ENCODE measurements at regions not wholly inside any gene's neighbourhood (a gene's known extent, or its start where the extent isn't known, plus 50 kb on each side); places are given as distances from the start of the nearest gene placed in this dataset.

GRCh38 chr12:94769047-94769420 lies 118.7 kb upstream of the TMCC3 start:
- TF ChIP-seq CTCF (IDR thresholded peaks at IDR 0.05): no peak
- TF ChIP-seq EZH2 (IDR thresholded peaks at IDR 0.05): no peak
